Panc1 (cell line): ENCODE measurements at regions not wholly inside any gene's neighbourhood (a gene's known extent, or its start where the extent isn't known, plus 50 kb on each side); places are given as distances from the start of the nearest gene placed in this dataset.

ENCODE experiments used
- ATAC-seq: fragments of 200-7000 bp; cut with Tn5 transposase; 2 replicates; pipeline ENCODE4 v1.9.1; 2020; ENCODE audit warnings: mild to moderate bottlenecking, moderate library complexity
- BruUV-seq: library from RNA; stranded (reverse); fragments of 400-500 nt; replicated peaks from 2 replicates; lab custom pipeline; 2021; lab: Mats Ljungman, UMichigan
- CTCF ChIA-PET: fragments of 300-600 bp; sonication (Branson Sonifier 250); formaldehyde crosslinking; loops from one replicate; lab custom pipeline; 2022; ENCODE audit warnings: antibody characterized with exemption; lab: Charles Lee
- POLR2A ChIA-PET: fragments of 300-600 bp; sonication (Branson Sonifier 250); formaldehyde crosslinking; loops from one replicate; lab custom pipeline; 2022; ENCODE audit warnings: antibody characterized with exemption; lab: Charles Lee
- DNase-seq: peaks from one replicate; pipeline ENCODE4 v3.0.0-alpha.2; 2010; ENCODE audit warnings: low read depth, low spot score
- H3K27ac ChIP-seq: 2 replicates; pipeline ENCODE4 v1.5.1; 2011; ENCODE audit warnings: mild to moderate bottlenecking, low read length, inconsistent platforms
- H3K27me3 ChIP-seq: fragments of 200-500 bp; sonication (Bioruptor generic); 2 replicates; pipeline ENCODE4 v1.6.0; 2014; ENCODE audit warnings: low read length, inconsistent platforms; ENCODE audit not compliant: control insufficient read depth, insufficient read depth
- H3K36me3 ChIP-seq: fragments of 200-500 bp; sonication (Bioruptor generic); 2 replicates; pipeline ENCODE4 v1.5.1; 2014; ENCODE audit warnings: inconsistent platforms, mild to moderate bottlenecking, low read length, moderate library complexity; ENCODE audit not compliant: control insufficient read depth, insufficient read depth
- H3K4me1 ChIP-seq: 2 replicates; pipeline ENCODE4 v1.5.1; 2011; ENCODE audit warnings: inconsistent platforms, mild to moderate bottlenecking, low read length, moderate library complexity; ENCODE audit not compliant: control insufficient read depth, insufficient read depth
- H3K4me3 ChIP-seq, 2 experiments: 2 replicates each; pipeline ENCODE4 v1.5.1; 2011 to 2012; ENCODE audit warnings: low read depth in 2 of 2, low read length in 2 of 2, mild to moderate bottlenecking in 2 of 2, inconsistent platforms in 1 of 2, moderate library complexity in 1 of 2
- H3K9me3 ChIP-seq: fragments of 200-500 bp; sonication (Bioruptor generic); 2 replicates; pipeline ENCODE4 v1.5.1; 2014; ENCODE audit warnings: low read depth, mild to moderate bottlenecking, inconsistent platforms, low read length, moderate library complexity; ENCODE audit not compliant: control insufficient read depth, insufficient read depth
- CTCF ChIP-seq: fragments of 450-650 bp; IDR thresholded peaks from 2 replicates; pipeline ENCODE4 v1.5.1; 2017; ENCODE audit warnings: mild to moderate bottlenecking
- POLR2AphosphoS5 ChIP-seq: IDR thresholded peaks from 2 replicates; pipeline ENCODE4 v1.6.1; 2012; ENCODE audit warnings: mild to moderate bottlenecking, low read depth, low read length, moderate library complexity
- SIN3A ChIP-seq: IDR thresholded peaks from 2 replicates; pipeline ENCODE4 v1.6.1; 2012; ENCODE audit warnings: low read depth, mild to moderate bottlenecking, low read length, moderate library complexity, borderline replicate concordance; ENCODE audit not compliant: insufficient read depth
- TCF7L2 ChIP-seq: IDR thresholded peaks from 2 replicates; pipeline ENCODE4 v1.6.1; 2011; ENCODE audit warnings: mild to moderate bottlenecking, low read depth, low read length, inconsistent platforms
- in situ Hi-C: cut with HindIII; loops from 2 replicates; pipeline ENCODE4 v1.10.0; 2016; ENCODE audit warnings: low sequenced_read_pairs, low pct_unique_long_range_greater_than_20kb
- intact Hi-C: fragments of 100-400 bp; cut with micrococcal nuclease; formaldehyde crosslinking; loops from one replicate; pipeline ENCODE4 v1.10.0; 2022; ENCODE audit not compliant: unreplicated experiment
- TF ChIP-seq, protein P1 (sequence below), 2 experiments: IDR thresholded peaks; 2 replicates each; pipeline ENCODE4 v1.6.1; 2011 to 2012; ENCODE audit warnings: low read depth in 2 of 2, control low read depth in 1 of 2, low read length in 1 of 2, mild to moderate bottlenecking in 1 of 2, moderate library complexity in 1 of 2; ENCODE audit not compliant: insufficient read depth in 1 of 2

DNA sequence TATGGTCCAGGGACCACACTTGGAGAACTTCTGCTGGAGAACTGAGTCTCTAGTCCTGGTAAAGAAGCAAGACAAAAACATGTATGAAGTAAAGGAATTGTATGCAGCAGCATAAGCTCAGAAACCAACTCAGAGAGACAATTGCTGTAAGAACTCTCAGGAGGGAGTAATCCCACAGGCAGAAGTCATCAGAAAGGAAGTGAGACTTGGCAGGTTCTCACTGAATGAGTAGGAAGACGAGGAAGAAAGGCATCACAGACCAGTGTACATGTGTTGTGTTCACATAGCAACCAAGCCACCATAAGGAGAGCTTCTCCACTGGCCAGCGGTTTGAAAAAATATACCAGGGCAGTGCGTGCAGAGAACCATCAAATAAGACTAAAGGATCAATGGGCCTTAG is 57.9 kb upstream of the FST start:
- CTCF ChIA-PET, result no interaction called here

GRCh38 chr5:53423724-53424123 is 56.7 kb upstream of the FST start:
- H3K4me1 ChIP-seq, result no peaks in the 10 kb centered on the region
- ATAC-seq, result no peak
- H3K27ac ChIP-seq, result no peak overlapping the region
- no peaks in the 10 kb centered on the region for H3K27me3 ChIP-seq
- ChIA-PET POLR2A (no interaction called here), CTCF (no interaction called here)
- in situ Hi-C loops (no loop called here), intact Hi-C loops (no loop called here)
- TF ChIP-seq TCF7L2 (no peak), SIN3A (no peak), POLR2AphosphoS5 (no peak), CTCF (no peak)
- no peaks in the 10 kb centered on the region for H3K36me3 ChIP-seq
- no peaks in the 10 kb centered on the region for H3K9me3 ChIP-seq
- no TSS peak for BruUV-seq
- no peak for DNase-seq
- H3K4me3 ChIP-seq, result no peak overlapping the region

More for the DNA sequence above, 57.9 kb upstream of the FST start:
- no peak for DNase-seq
- no peaks in the 10 kb centered on the region for H3K4me1 ChIP-seq
- in situ Hi-C loops (no loop called here), intact Hi-C loops (no loop called here)
- no peaks in the 10 kb centered on the region for H3K27me3 ChIP-seq
- no peaks in the 10 kb centered on the region for H3K9me3 ChIP-seq
- H3K36me3 ChIP-seq, result no peaks in the 10 kb centered on the region
- POLR2A ChIA-PET, result no interaction called here
- no peak for ATAC-seq
- BruUV-seq, result no TSS peak
- H3K4me3 ChIP-seq, result no peak overlapping the region
- TF ChIP-seq POLR2AphosphoS5, result no peak
- H3K27ac ChIP-seq, result no peak overlapping the region

DNA sequence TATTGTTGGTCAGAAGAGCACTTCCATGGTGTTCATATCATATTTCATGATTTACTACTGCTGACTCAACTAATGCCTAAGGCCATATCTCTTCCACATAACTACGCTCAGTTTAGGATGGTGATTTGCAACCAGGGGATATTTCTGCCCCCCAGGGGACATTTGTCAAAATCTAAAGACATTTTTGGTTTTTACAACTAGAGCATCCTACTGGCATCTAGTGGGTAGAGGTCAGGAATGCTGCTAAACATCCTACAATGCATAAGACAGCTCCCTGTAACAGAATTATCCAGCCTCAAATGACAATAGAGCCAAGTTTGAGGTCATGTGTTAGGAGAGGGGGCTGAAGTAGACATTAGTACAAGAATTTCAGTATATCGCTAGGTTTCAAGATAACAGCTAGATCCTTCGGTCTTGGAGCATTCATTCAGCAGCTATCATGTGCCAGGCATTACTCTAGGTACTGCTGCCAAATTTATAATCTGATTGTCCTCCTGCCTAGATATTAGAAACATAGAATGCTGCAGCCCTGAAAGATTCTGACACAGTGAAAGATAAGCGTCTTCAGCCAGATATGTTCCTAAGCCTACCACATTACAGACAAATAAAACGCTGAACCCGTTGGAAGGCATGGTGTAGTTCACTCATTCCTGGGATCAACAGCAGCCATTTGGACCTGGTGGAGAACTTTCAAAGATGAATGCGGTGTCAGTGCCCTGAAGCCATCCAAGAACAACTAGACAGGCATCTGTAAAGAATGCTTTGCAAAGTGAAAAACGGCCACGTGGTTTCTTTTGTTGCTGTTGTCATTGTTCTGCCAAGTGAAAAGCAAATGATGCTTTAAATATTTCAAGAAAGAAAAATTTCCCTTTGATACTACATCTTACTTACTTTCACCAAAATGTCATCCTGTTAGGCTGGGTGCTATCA is 55.5 kb upstream of the FST start:
- ChIA-PET CTCF (no interaction called here), POLR2A (no interaction called here)
- Histone ChIP-seq H3K27ac (no peak overlapping the region), H3K4me3 (no peak overlapping the region), H3K36me3 (no peaks in the 10 kb centered on the region), H3K9me3 (no peaks in the 10 kb centered on the region), H3K27me3 (no peaks in the 10 kb centered on the region), H3K4me1 (no peaks in the 10 kb centered on the region)
- no peak for TF ChIP-seq CTCF
- TF ChIP-seq, protein P1, sequence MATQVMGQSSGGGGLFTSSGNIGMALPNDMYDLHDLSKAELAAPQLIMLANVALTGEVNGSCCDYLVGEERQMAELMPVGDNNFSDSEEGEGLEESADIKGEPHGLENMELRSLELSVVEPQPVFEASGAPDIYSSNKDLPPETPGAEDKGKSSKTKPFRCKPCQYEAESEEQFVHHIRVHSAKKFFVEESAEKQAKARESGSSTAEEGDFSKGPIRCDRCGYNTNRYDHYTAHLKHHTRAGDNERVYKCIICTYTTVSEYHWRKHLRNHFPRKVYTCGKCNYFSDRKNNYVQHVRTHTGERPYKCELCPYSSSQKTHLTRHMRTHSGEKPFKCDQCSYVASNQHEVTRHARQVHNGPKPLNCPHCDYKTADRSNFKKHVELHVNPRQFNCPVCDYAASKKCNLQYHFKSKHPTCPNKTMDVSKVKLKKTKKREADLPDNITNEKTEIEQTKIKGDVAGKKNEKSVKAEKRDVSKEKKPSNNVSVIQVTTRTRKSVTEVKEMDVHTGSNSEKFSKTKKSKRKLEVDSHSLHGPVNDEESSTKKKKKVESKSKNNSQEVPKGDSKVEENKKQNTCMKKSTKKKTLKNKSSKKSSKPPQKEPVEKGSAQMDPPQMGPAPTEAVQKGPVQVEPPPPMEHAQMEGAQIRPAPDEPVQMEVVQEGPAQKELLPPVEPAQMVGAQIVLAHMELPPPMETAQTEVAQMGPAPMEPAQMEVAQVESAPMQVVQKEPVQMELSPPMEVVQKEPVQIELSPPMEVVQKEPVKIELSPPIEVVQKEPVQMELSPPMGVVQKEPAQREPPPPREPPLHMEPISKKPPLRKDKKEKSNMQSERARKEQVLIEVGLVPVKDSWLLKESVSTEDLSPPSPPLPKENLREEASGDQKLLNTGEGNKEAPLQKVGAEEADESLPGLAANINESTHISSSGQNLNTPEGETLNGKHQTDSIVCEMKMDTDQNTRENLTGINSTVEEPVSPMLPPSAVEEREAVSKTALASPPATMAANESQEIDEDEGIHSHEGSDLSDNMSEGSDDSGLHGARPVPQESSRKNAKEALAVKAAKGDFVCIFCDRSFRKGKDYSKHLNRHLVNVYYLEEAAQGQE (IDR thresholded peaks at IDR 0.05; ENCODE audit: insufficient read depth in 1 of 2, low read depth in 2 of 2, low read length in 1 of 2), result no peak
- no peak for TF ChIP-seq SIN3A
- TF ChIP-seq TCF7L2, result no peak
- TF ChIP-seq POLR2AphosphoS5, result no peak
- BruUV-seq, result no TSS peak
- in situ Hi-C loops, result no loop called here
- ATAC-seq (no peak), DNase-seq (no peak)
- intact Hi-C loops, result loop anchor here (5.0 kb wide), 1 partner anchor 253 kb away; no protein-coding TSS in a partner anchor
